OCI-LY1 (cell line): ENCODE measurements at regions not wholly inside any gene's neighbourhood (a gene's known extent, or its start where the extent isn't known, plus 50 kb on each side); places are given as distances from the start of the nearest gene placed in this dataset.

Experiments
- H2AFZ ChIP-seq: fragments of 200-600 bp; sonication (generic), shearing (Covaris generic); 2 replicates; pipeline ENCODE4 v1.6.0; 2014; ENCODE audit warnings: antibody characterized with exemption, mild to moderate bottlenecking, low read length
- H3F3A ChIP-seq: fragments of 200-600 bp; sonication (generic), shearing (Covaris generic); 2 replicates; pipeline ENCODE4 v1.6.0; 2014; ENCODE audit warnings: mild to moderate bottlenecking, antibody characterized with exemption, low read length, moderate library complexity; ENCODE audit not compliant: insufficient read depth
- H3K27ac ChIP-seq: fragments of 200-600 bp; sonication (generic); 2 replicates; pipeline ENCODE4 v1.5.1; 2014; ENCODE audit warnings: low read length, mixed run types, mild to moderate bottlenecking, low read depth; ENCODE audit not compliant: poor library complexity, severe bottlenecking
- H3K27me3 ChIP-seq: fragments of 200-600 bp; sonication (generic); 2 replicates; pipeline ENCODE4 v1.6.0; 2014; ENCODE audit warnings: antibody characterized with exemption, mild to moderate bottlenecking, low read length, moderate library complexity; ENCODE audit not compliant: insufficient read depth
- H3K36me3 ChIP-seq: fragments of 200-600 bp; sonication (generic); 2 replicates; pipeline ENCODE4 v1.6.1; 2014; ENCODE audit warnings: mild to moderate bottlenecking, antibody characterized with exemption, low read length, moderate library complexity, mixed read lengths; ENCODE audit not compliant: insufficient read depth
- H3K4me1 ChIP-seq: fragments of 200-600 bp; sonication (generic); 2 replicates; pipeline ENCODE4 v1.5.1; 2014; ENCODE audit warnings: mild to moderate bottlenecking, low read length, moderate library complexity; ENCODE audit not compliant: insufficient read depth, severe bottlenecking
- H3K4me2 ChIP-seq: fragments of 200-600 bp; sonication (generic), shearing (Covaris generic); 2 replicates; pipeline ENCODE4 v1.6.1; 2014; ENCODE audit warnings: low read length
- H3K4me3 ChIP-seq: fragments of 200-600 bp; sonication (generic); 2 replicates; pipeline ENCODE4 v1.5.1; 2014; ENCODE audit warnings: low read length, low read depth, mild to moderate bottlenecking, mixed read lengths; ENCODE audit not compliant: poor library complexity, severe bottlenecking
- H3K79me2 ChIP-seq: fragments of 200-600 bp; shearing (Covaris generic); 2 replicates; pipeline ENCODE4 v1.6.1; 2016; ENCODE audit warnings: mixed run types, low read length, mixed read lengths; ENCODE audit not compliant: insufficient read depth
- H3K9ac ChIP-seq: fragments of 200-600 bp; sonication (generic), shearing (Covaris generic); 2 replicates; pipeline ENCODE4 v1.6.1; 2014; ENCODE audit warnings: mild to moderate bottlenecking, low read length, mixed read lengths
- H3K9me2 ChIP-seq: fragments of 200-600 bp; sonication (generic), shearing (Covaris generic); 2 replicates; pipeline ENCODE4 v1.6.1; 2014; ENCODE audit warnings: low read depth, mild to moderate bottlenecking, low read length, mixed read lengths
- H3K9me3 ChIP-seq: fragments of 200-600 bp; shearing (Covaris generic); 2 replicates; pipeline ENCODE4 v1.6.1; 2014; ENCODE audit warnings: low read length, mixed read lengths
- H4K20me1 ChIP-seq: fragments of 200-600 bp; sonication (generic), shearing (Covaris generic); 2 replicates; pipeline ENCODE4 v1.6.0; 2016; ENCODE audit warnings: mild to moderate bottlenecking, low read length; ENCODE audit not compliant: insufficient read depth
- EZH2 ChIP-seq: fragments of 200-600 bp; sonication (generic), shearing (Covaris generic); IDR thresholded peaks from 2 replicates; pipeline ENCODE4 v1.8.0; 2017; ENCODE audit warnings: borderline replicate concordance, mixed run types, mild to moderate bottlenecking, antibody characterized with exemption, low read length, moderate library complexity, mixed read lengths
- TF ChIP-seq, protein P1 (sequence below): fragments of 200-600 bp; sonication (generic), shearing (Covaris generic); IDR thresholded peaks from 2 replicates; pipeline ENCODE4 v1.5.1; 2017; ENCODE audit warnings: mild to moderate bottlenecking, antibody characterized with exemption, low read length, moderate library complexity, mixed read lengths

GRCh38 chr4:53706422-53707032 is 115.2 kb upstream of the LNX1 start:
- Histone ChIP-seq H2AFZ (no peak overlapping the region), H4K20me1 (no peaks in the 10 kb centered on the region), H3K4me1 (peaks cover 32% of the 10 kb centered on the region), H3K36me3 (no peaks in the 10 kb centered on the region), H3K79me2 (no peaks in the 10 kb centered on the region), H3K27me3 (no peaks in the 10 kb centered on the region), H3K27ac (no peak overlapping the region), H3K4me3 (no peak overlapping the region), H3K4me2 (no peak overlapping the region), H3K9me2 (no peaks in the 10 kb centered on the region), H3F3A (no peaks in the 10 kb centered on the region), H3K9me3 (no peaks in the 10 kb centered on the region), H3K9ac (no peak overlapping the region)
- TF ChIP-seq, protein P1, sequence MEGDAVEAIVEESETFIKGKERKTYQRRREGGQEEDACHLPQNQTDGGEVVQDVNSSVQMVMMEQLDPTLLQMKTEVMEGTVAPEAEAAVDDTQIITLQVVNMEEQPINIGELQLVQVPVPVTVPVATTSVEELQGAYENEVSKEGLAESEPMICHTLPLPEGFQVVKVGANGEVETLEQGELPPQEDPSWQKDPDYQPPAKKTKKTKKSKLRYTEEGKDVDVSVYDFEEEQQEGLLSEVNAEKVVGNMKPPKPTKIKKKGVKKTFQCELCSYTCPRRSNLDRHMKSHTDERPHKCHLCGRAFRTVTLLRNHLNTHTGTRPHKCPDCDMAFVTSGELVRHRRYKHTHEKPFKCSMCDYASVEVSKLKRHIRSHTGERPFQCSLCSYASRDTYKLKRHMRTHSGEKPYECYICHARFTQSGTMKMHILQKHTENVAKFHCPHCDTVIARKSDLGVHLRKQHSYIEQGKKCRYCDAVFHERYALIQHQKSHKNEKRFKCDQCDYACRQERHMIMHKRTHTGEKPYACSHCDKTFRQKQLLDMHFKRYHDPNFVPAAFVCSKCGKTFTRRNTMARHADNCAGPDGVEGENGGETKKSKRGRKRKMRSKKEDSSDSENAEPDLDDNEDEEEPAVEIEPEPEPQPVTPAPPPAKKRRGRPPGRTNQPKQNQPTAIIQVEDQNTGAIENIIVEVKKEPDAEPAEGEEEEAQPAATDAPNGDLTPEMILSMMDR: peak; percentile 76
- TF ChIP-seq EZH2: no peak

GRCh38 chr4:53705972-53706371 is 114.7 kb upstream of the LNX1 start:
- Histone ChIP-seq H3K4me2 (no peak overlapping the region), H3K4me3 (no peak overlapping the region), H3K79me2 (no peaks in the 10 kb centered on the region), H3F3A (no peaks in the 10 kb centered on the region), H3K4me1 (peaks cover 35% of the 10 kb centered on the region), H3K9me2 (no peaks in the 10 kb centered on the region), H2AFZ (no peak overlapping the region), H4K20me1 (no peaks in the 10 kb centered on the region), H3K9ac (no peak overlapping the region), H3K27me3 (no peaks in the 10 kb centered on the region), H3K36me3 (no peaks in the 10 kb centered on the region), H3K27ac (no peak overlapping the region), H3K9me3 (no peaks in the 10 kb centered on the region)
- TF ChIP-seq, protein P1: no peak
- TF ChIP-seq EZH2: no peak

DNA sequence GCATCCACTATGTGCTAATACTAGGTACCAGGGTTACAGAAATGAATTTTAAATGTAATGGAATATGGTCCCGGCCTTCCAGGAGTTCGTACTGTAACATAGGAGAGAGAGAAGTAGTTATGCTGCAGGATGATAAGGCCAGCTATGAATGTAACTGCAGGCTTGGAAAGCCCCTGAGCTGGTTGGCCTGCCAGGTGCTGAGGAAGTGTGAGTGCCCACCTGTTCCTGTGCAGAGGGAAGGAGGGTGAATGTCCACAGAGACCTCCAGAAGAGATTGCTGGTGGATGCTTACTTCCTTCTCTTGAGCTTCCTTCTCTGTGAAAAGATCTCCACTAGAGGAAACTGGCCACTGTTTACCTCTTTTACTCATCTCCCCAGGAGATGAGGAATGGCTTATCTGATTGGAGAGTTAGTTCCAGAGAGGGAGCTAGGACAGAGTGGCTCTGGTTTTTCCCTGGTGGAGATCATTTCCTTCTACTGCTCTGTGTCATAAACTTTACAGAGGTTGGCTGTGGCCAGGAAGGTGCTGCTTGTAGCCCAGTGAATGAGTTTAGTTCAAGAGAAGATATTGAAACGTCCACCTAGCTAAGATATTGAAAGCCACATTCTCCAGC is 114.0 kb upstream of the LNX1 start:
- Histone ChIP-seq H3K9me2 (no peaks in the 10 kb centered on the region), H3K27ac (no peak overlapping the region), H3K4me3 (no peak overlapping the region), H3F3A (no peaks in the 10 kb centered on the region), H2AFZ (no peak overlapping the region), H4K20me1 (no peaks in the 10 kb centered on the region), H3K4me1 (peaks cover 35% of the 10 kb centered on the region), H3K4me2 (no peak overlapping the region), H3K79me2 (no peaks in the 10 kb centered on the region), H3K9ac (no peak overlapping the region), H3K9me3 (no peaks in the 10 kb centered on the region), H3K36me3 (no peaks in the 10 kb centered on the region), H3K27me3 (no peaks in the 10 kb centered on the region)
- TF ChIP-seq, protein P1: no peak
- TF ChIP-seq EZH2: no peak
